ENCODE measurements at regions not wholly inside any gene's neighbourhood (a gene's known extent, or its start where the extent isn't known, plus 50 kb on each side); places are given as distances from the start of the nearest gene placed in this dataset.
"Not testable (repeated sequence)": the region's sequence is repeated elsewhere in the genome, so short reads cannot be mapped to it uniquely, and the experiment has no call there.

GRCh38 chr4:30073011-30073710 lies 647.0 kb upstream of the PCDH7 start:
- TF ChIP-seq, protein P1, sequence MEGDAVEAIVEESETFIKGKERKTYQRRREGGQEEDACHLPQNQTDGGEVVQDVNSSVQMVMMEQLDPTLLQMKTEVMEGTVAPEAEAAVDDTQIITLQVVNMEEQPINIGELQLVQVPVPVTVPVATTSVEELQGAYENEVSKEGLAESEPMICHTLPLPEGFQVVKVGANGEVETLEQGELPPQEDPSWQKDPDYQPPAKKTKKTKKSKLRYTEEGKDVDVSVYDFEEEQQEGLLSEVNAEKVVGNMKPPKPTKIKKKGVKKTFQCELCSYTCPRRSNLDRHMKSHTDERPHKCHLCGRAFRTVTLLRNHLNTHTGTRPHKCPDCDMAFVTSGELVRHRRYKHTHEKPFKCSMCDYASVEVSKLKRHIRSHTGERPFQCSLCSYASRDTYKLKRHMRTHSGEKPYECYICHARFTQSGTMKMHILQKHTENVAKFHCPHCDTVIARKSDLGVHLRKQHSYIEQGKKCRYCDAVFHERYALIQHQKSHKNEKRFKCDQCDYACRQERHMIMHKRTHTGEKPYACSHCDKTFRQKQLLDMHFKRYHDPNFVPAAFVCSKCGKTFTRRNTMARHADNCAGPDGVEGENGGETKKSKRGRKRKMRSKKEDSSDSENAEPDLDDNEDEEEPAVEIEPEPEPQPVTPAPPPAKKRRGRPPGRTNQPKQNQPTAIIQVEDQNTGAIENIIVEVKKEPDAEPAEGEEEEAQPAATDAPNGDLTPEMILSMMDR (conservative IDR thresholded peaks at IDR 0.05; ENCODE audit: low read depth): no peak
- CTCF ChIA-PET: no interaction called here
- DNase-seq (ENCODE audit: low spot score): no peak
- POLR2A ChIA-PET (ENCODE audit: low non-redundant PET): no interaction called here
- H3K27ac ChIP-seq: no peak overlapping the region

DNA sequence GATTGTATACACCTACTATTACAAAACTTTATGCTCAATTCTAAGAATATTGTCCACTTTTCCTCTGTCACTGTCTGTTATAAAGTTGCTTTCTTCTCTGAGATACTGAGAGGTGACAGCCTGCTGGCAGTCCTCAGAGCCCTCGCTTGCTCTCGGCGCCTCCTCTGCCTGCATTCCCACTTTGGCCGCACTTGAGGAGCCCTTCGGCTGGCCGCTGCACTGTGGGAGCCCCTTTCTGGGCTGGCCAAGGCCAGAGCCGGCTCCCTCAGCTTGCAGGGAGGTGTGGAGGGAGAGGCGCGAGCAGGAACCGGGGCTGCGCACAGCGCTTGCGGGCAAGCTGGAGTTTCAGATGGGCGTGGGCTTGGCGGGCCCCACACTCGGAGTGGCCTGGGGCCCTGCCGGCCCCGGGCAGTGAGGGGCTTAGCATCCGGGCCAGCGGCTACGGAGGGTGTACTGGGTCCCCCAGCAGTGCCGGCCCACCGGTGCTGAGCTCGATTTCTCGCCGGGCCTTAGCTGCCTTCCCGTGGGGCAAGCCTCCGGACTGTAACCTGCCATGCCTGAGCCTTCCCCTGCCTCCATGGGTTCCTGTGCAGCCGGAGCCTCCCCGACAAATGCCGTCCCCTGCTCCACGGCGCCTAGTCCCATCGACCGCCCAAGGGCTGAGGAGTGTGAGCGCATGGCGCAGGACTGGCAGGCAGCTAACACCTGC lies 627.6 kb upstream of the PCDH7 start:
- DNase-seq (ENCODE audit: low spot score); CTCF ChIA-PET; H3K27ac ChIP-seq; POLR2A ChIA-PET (ENCODE audit: low non-redundant PET): not testable (repeated sequence)

GRCh38 chr4:30094887-30095286 lies 625.3 kb upstream of the PCDH7 start:
- ChIA-PET POLR2A (ENCODE audit: low non-redundant PET) (no interaction called here), CTCF (interaction anchor here (0.7 kb wide), 1 partner anchor 300 kb away, joined by 3 read pairs; no protein-coding TSS in a partner anchor)
- no peak overlapping the region for H3K27ac ChIP-seq
- DNase-seq (ENCODE audit: low spot score): peak; percentile 7
- TF ChIP-seq, protein P1 (conservative IDR thresholded peaks at IDR 0.05; ENCODE audit: low read depth): no peak

DNA sequence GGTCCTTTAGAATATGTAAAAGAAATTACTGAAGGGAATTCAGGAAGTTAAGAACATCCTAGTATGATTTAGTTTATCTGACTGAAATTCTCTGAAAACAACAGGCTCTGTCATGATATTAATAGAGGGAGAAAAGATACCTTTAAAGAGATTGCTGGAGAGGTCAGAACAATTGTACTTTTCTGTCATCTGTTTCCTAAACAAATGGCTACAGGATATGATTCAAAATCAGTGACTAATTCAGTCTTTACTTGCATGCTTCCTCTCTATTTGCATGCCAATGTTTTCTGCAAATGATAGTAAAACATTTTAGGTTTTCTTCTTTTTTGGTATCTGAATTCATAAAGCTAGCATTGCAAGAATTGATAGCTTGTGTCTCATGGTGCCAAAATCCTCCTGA lies 616.7 kb upstream of the PCDH7 start:
- POLR2A ChIA-PET (ENCODE audit: low non-redundant PET): no interaction called here
- DNase-seq (ENCODE audit: low spot score): peak; percentile 4
- CTCF ChIA-PET: interaction anchor here (0.6 kb wide), 1 partner anchor 234 kb away, joined by 3 read pairs; no protein-coding TSS in a partner anchor
- H3K27ac ChIP-seq: no peak overlapping the region
- TF ChIP-seq, protein P1 (conservative IDR thresholded peaks at IDR 0.05; ENCODE audit: low read depth): no peak

DNA sequence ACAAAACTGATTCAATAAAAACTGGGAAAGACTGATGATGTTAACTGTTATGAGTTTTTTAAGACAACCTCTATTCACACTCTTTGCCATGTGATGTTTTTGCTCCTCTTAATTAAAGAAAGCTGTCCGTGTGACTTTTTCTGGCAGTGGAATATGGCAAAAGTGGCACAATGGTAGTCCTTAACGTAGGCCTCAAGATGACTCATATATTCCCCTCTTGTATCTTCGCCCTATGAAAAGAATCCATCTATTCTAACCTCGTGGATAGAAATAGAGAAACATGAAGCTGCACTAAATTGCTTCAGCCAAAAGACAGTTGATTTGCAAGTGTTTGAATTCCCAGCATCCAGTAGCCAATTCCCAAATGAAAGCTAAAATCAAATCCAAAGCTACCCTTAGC lies 603.8 kb upstream of the PCDH7 start:
- ChIA-PET CTCF (no interaction called here), POLR2A (ENCODE audit: low non-redundant PET) (no interaction called here)
- H3K27ac ChIP-seq: no peak overlapping the region
- TF ChIP-seq, protein P1 (conservative IDR thresholded peaks at IDR 0.05; ENCODE audit: low read depth): no peak
- DNase-seq (ENCODE audit: low spot score): no peak

GRCh38 chr4:30117433-30117832 lies 602.7 kb upstream of the PCDH7 start:
- POLR2A ChIA-PET (ENCODE audit: low non-redundant PET): no interaction called here
- no peak for DNase-seq (ENCODE audit: low spot score)
- CTCF ChIA-PET: no interaction called here

More at GRCh38 chr4:30117433-30117832, 602.7 kb upstream of the PCDH7 start:
- TF ChIP-seq, protein P1 (conservative IDR thresholded peaks at IDR 0.05; ENCODE audit: low read depth): no peak
- H3K27ac ChIP-seq: no peak overlapping the region

Data from RWPE1 (cell line).